Fibroblast of lung (primary cell): ENCODE measurements at regions not wholly inside any gene's neighbourhood (a gene's known extent, or its start where the extent isn't known, plus 50 kb on each side); places are given as distances from the start of the nearest gene placed in this dataset.

Experiments
- DNase-seq, 2 donors: peaks; one replicate each; pipeline versions ENCODE4 v3.0.0 to v3.0.0-alpha.2; 2010; ENCODE audit warnings: low read depth in 2 of 2
- H2AFZ ChIP-seq: 2 replicates; pipeline ENCODE4 v1.5.1; 2012; ENCODE audit warnings: low read length, control low read depth, inconsistent platforms
- H3K27ac ChIP-seq: 2 replicates; pipeline ENCODE4 v1.5.1; 2011; ENCODE audit warnings: low read length, control low read depth; ENCODE audit not compliant: insufficient read depth
- H3K27me3 ChIP-seq: 2 replicates; pipeline ENCODE4 v1.5.1; 2011; ENCODE audit warnings: mild to moderate bottlenecking, low read length; ENCODE audit not compliant: control insufficient read depth, insufficient read depth
- H3K36me3 ChIP-seq: 2 replicates; pipeline ENCODE4 v1.5.1; 2011; ENCODE audit warnings: low read length; ENCODE audit not compliant: control insufficient read depth, insufficient read depth
- H3K4me1 ChIP-seq: 2 replicates; pipeline ENCODE4 v1.5.1; 2011; ENCODE audit warnings: low read length; ENCODE audit not compliant: control insufficient read depth, insufficient read depth; ENCODE audit errors: extremely low read depth
- H3K4me2 ChIP-seq: 2 replicates; pipeline ENCODE4 v1.5.1; 2011; ENCODE audit warnings: low read length, control low read depth; ENCODE audit not compliant: insufficient read depth; ENCODE audit errors: extremely low read depth
- H3K4me3 ChIP-seq, 4 experiments: fragments of 200-600 bp in 1 of 4; sonication (generic) in 1 of 4; replicated peaks in 1 of 4; 2 replicates each; pipeline ENCODE4 v1.5.1; 2011 to 2016; ENCODE audit warnings: low read length in 4 of 4, low read depth in 3 of 4, mild to moderate bottlenecking in 3 of 4, control low read depth in 2 of 4, inconsistent platforms in 1 of 4, mixed read lengths in 1 of 4; ENCODE audit not compliant: insufficient read depth in 1 of 4; ENCODE audit errors: control extremely low read depth in 1 of 4
- H3K79me2 ChIP-seq: 2 replicates; pipeline ENCODE4 v1.5.1; 2012; ENCODE audit warnings: mild to moderate bottlenecking, low read length, inconsistent platforms; ENCODE audit not compliant: control insufficient read depth, insufficient read depth
- H3K9ac ChIP-seq: 2 replicates; pipeline ENCODE4 v1.5.1; 2011; ENCODE audit warnings: mild to moderate bottlenecking, low read length, control low read depth; ENCODE audit not compliant: insufficient read depth
- H3K9me3 ChIP-seq: 2 replicates; pipeline ENCODE4 v1.5.1; 2012; ENCODE audit warnings: low read depth, low read length; ENCODE audit not compliant: control insufficient read depth, insufficient read depth
- H4K20me1 ChIP-seq: 2 replicates; pipeline ENCODE4 v1.5.1; 2011; ENCODE audit warnings: low read length; ENCODE audit not compliant: control insufficient read depth, insufficient read depth; ENCODE audit errors: extremely low read depth
- CTCF ChIP-seq, 2 donors: IDR thresholded peaks in 1 of 2; conservative IDR thresholded peaks in 1 of 2; 1 replicate in 1 of 2; 2 replicates in 1 of 2; pipeline ENCODE4 v1.5.1; 2011 to 2012; ENCODE audit warnings: low read length in 2 of 2, control low read depth in 1 of 2, inconsistent platforms in 1 of 2, low read depth in 1 of 2, mild to moderate bottlenecking in 1 of 2
- EZH2 ChIP-seq: IDR thresholded peaks from 2 replicates; pipeline ENCODE4 v1.5.1; 2012; ENCODE audit warnings: low read length, control low read depth, mild to moderate bottlenecking; ENCODE audit errors: missing control alignments

GRCh38 chr22:48883211-48883960, 944.3 kb downstream of the BRD1 start:
- no peak overlapping the region for H3K4me2 ChIP-seq
- no peaks in the 10 kb centered on the region for H4K20me1 ChIP-seq
- H3K9ac ChIP-seq: no peak overlapping the region
- H3K36me3 ChIP-seq: no peaks in the 10 kb centered on the region
- H2AFZ ChIP-seq: no peak overlapping the region
- no peak overlapping the region for H3K27ac ChIP-seq
- H3K9me3 ChIP-seq: peaks cover 3% of the 10 kb centered on the region
- no peak for DNase-seq
- no peaks in the 10 kb centered on the region for H3K27me3 ChIP-seq
- TF ChIP-seq EZH2: no peak
- no peak for TF ChIP-seq CTCF (conservative IDR thresholded peaks at IDR 0.05 in 1 of 2, IDR thresholded peaks at IDR 0.05 in 1 of 2; ENCODE audit: low read depth in 1 of 2, low read length in 2 of 2)
- H3K4me3 ChIP-seq: no peak overlapping the region
- no peaks in the 10 kb centered on the region for H3K79me2 ChIP-seq
- H3K4me1 ChIP-seq: no peaks in the 10 kb centered on the region

- Histone ChIP-seq H3K79me2 (no peaks in the 10 kb centered on the region), H3K9ac (no peak overlapping the region), H3K4me3 (no peak overlapping the region), H3K9me3 (peaks cover 3% of the 10 kb centered on the region), H3K36me3 (no peaks in the 10 kb centered on the region), H3K4me2 (no peak overlapping the region), H3K4me1 (no peaks in the 10 kb centered on the region), H4K20me1 (no peaks in the 10 kb centered on the region), H3K27me3 (no peaks in the 10 kb centered on the region), H3K27ac (no peak overlapping the region), H2AFZ (no peak overlapping the region)
- TF ChIP-seq EZH2 (no peak), CTCF (conservative IDR thresholded peaks at IDR 0.05 in 1 of 2, IDR thresholded peaks at IDR 0.05 in 1 of 2; ENCODE audit: low read depth in 1 of 2, low read length in 2 of 2) (no peak)
- DNase-seq: no peak
These were observed 945.0 kb downstream of the BRD1 start for GRCh38 chr22:48882636-48883200.

- no peaks in the 10 kb centered on the region for H3K36me3 ChIP-seq
- H3K27ac ChIP-seq: no peak overlapping the region
- no peaks in the 10 kb centered on the region for H4K20me1 ChIP-seq
- TF ChIP-seq CTCF (conservative IDR thresholded peaks at IDR 0.05 in 1 of 2, IDR thresholded peaks at IDR 0.05 in 1 of 2; ENCODE audit: low read depth in 1 of 2, low read length in 2 of 2) (no peak), EZH2 (no peak)
- H2AFZ ChIP-seq: no peak overlapping the region
- peaks cover 3% of the 10 kb centered on the region for H3K9me3 ChIP-seq
- no peak overlapping the region for H3K4me3 ChIP-seq
- no peaks in the 10 kb centered on the region for H3K79me2 ChIP-seq
- no peaks in the 10 kb centered on the region for H3K27me3 ChIP-seq
- H3K4me2 ChIP-seq: no peak overlapping the region
- DNase-seq: no peak
- H3K9ac ChIP-seq: no peak overlapping the region
- no peaks in the 10 kb centered on the region for H3K4me1 ChIP-seq
These were observed 946.2 kb downstream of the BRD1 start for GRCh38 chr22:48881326-48881980.
